ENCODE measurements at regions not wholly inside any gene's neighbourhood (a gene's known extent, or its start where the extent isn't known, plus 50 kb on each side); places are given as distances from the start of the nearest gene placed in this dataset.

DNA sequence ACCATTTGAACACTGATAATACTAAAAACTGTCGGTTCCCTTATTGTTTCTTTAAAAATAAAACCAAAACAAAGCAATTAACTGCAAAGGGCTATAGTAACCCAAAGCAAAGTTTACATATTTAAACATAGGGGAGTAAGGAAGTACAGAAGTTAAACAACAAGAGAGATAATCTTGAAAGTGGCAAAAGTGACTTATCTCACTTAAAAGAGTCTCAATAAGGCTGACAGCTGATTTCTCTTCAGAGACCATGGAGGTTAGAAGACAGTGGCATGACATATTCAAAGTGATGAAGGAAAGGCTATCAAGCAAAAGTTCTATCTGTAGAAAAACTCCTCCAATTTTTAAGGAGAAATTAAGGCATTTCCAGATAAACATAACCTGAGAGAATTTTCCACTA, 233.5 kb upstream of the HDAC9 start:
- no peak for DNase-seq

DNA sequence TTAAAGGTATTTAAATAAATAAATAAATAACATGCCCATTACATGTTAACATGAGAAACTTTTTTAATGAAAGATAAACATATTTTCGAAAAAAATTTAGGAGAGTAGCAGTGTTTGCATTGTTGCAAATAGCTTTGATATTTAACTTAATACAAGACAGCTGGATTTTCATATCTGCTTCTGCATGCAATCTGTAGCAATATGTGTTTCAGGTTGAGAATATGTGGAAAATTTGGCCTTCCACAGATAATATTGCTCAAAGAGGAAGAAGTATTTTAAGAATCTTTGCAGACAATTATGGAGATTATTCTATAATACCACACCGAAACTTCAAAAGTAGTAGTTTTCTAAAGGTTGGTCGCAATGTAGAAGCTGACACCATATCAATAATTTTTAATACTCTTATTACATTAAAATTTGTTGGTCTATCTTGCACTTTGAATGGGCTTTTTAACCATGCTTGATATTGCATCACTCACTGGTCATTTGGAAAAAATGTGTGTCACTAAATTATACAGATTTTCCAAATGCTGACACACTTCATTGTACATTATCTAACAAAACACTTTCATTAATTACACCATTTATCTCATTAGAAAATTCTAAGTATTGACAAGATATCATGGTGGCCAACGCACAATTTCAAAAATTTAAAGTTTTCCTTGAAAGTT, 229.8 kb upstream of the HDAC9 start:
- no peak for DNase-seq

DNA sequence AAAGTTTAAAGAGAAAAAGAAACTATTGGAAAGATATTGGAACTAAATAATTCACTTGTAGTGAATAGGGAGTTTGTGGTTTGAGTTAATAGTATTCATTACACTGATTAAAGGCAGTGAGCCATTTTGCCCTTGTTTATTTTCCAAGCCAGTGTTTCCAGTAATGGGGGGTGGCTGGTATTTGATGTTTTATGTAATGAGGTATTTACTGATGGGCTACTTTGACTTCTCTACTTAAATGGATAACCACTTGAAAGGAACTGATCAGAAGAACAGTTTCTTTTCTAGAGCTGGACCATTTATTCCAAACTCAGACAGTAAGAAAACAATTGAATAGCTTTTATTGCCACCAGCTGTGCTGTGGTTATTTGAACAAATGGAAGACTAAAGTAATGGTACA, 227.0 kb upstream of the HDAC9 start:
- no peak for DNase-seq

DNA sequence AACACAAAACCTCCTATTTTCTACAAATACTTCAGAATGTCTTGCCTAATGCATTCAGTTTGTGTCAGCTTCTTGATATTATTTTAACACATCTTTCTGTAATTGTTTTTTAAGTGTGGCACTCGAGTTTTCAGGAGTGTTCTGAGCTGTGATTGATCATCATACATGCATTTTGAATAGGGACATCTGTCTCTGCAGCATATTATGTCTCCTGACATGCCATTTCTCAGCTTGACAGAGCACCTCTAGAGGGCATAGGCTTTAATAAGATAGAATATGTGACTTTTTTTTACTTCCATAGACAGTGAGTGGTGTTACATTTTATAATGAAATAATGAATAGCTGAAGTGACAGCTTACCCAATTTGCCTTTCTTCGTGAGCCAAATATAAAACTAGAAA, 219.2 kb upstream of the HDAC9 start:
- DNase-seq: no peak

DNA sequence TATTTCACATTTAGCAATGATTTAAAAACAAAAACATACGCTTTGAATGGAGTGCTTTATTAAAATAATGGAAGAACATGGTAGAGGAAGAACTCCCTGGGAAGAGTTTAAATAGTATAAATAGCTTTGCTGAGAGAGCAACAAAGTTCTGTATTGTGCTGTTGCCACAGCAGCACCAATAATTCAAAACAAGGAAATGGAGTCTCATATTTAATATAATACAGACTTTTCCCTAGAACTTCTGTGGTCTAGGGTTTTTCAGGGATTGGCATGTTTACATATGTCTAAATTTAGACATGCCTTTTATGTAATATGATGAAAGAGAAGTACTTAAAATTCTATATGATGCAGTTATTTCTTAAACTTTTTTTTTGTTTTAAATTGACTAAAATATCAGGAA, 217.2 kb upstream of the HDAC9 start:
- no peak for DNase-seq

DNA sequence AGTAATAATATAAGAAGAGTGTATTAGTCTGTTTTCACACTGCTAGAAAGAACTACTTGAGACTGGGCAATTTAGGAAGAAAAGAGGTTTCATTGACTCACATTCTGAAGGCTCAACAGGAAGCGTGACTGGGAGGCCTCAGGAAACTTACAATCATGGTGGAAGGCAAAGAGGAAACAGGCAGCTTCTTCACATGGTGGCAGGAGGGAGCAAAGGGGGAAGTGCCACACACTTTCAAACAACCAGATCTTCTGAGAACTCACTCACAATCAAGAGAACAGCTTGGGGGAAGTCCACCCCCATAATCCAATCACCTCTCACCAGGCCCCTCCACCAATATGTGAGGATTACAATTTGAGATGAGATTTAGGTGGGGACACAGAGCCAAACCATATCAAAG, 212.5 kb upstream of the HDAC9 start:
- DNase-seq: no peak

DNA sequence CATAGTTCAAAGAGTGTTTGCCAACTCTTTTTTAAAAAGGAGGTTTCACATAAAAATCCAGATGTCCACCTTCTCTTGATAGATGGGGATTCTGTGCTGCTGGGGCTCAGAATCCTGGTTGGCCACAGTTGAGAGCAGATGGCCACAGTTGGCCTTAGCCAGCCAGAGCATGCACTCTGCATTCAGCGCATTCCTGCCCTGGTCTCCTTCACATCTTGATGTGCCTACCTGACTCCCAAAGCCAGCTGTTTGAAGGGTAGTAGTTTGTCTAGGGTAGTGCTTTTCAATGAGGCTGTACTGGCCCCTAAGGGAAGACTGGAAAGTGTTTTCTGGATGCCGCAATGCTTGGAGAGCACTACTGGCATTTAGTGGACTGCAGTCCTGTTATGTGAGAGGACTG, 208.1 kb upstream of the HDAC9 start:
- no peak for DNase-seq

DNA sequence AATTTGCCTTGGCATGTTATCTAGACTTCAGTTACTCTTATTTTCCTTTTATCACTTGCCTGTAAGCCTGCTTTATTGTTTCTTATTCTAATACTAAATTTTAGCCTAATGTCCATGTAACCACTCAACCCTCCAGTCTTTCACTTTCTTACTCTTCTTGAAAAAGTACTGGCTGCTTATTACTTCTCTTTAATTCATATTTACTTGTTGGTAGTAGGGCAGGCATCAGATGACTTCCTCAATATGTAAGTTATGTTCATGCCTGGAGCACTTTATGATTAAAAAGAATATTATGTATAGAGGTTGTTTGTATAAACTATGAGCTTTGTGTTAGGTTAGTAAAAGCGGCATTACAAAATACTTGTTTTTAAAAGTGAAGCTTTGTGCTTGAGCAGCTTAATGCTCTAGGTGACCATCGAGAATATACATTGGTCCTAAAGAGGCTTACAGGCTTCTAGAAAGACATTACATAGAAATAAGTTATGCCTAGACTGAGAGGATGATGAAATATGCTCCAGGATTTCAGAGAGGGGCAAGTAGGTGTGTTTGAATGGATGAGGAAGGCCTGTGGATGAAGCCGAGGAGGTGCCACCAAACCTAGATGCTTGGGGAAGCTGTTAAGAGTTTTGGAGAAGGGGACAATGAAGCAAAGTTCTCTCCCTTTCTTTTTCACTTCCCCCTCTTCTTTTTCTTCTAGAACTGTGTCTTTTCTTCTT, 207.1 kb upstream of the HDAC9 start:
- no peak for DNase-seq

DNA sequence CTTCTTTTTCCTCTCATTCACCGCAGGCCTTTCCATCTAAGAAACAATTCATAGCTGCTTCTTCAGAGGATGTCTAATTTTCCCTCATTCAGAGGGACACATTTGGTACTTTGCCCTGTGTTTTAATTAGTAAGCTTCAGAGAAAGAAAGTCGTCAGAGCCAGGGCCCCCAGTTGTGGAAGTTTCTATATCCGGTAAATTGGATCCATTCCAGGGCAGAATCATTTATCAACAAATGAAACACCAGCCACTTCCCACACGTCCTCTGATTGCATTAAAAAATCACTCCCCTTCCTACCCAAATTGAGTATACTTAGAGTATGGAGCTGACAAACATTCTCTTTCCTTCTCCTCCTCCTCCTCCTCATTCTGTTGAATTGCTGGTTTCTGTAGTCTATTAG, 205.8 kb upstream of the HDAC9 start:
- no peak for DNase-seq

DNA sequence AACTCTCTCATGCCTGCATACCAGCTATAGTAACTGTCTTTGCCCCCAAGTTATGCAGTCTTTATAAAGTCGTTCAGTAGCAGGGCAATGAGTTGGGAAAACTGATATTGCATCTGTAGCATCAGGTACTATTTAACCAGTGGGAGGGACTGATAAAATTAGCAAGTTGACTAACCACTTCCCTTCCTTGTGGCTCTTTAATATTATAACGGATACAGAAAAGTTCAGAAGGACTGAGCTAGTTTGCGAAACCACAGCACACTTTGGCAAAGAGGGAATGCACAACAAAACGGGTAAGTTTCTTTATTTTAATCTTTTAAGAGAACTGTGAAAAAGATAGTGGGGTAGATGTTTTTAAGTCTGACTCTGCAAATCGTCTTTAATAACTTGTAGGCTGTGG, 205.3 kb upstream of the HDAC9 start:
- DNase-seq: no peak

DNA sequence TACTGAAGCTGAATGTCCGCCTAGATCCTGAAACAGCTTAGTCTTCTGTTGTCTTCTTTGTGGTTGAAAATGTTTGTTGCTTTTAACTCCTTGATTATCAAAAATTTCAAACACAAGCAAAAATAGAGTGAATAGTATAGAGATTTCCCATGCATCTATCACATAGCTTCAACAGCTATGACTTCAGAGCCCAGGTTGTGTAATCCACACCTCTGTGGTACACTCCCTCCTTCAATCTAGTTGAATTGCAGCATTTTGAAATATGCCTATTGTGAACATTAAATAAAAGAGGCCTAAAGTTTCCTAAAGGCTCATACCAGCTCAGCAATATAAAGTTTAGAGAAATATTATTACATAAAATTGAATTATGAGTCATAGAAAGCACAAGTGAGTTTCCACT, 204.7 kb upstream of the HDAC9 start:
- DNase-seq: no peak

DNA sequence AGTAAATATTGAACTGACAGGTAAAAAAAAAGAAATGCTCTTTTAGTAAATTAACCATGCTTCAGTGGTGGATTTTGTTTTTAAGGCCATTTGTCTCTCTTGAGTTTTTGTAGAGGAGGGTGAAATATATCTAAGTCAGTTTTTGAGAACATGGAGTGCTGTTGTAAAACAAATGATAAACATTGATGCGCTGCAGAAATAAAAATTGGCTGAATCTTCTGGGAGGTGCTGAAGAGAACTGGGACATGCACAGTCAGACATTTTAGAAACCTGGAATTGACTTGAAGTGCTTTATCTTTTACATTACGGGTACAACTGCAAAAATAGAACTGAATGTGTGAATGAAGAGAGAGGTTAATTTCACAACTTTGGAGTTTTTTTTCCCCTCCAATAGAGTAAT, 203.0 kb upstream of the HDAC9 start:
- DNase-seq: no peak

DNA sequence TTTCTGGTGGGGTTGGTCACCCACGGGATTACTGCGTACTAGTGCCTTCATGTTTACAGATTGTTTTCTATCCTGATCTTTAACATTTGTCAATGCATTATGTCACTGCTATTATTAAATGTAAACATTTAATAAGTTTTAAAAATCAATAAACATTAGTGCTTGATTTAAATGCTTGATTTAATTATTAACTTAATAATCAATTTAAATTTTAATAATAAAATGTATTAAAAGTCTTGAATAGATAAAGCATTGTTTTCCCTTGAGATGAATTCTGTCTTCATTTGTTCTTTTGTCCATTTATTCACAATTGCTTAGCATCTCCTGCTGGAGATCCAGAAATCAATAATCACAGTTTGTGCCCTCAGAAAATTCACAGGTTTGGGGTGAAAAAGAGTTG, 201.8 kb upstream of the HDAC9 start:
- no peak for DNase-seq

DNA sequence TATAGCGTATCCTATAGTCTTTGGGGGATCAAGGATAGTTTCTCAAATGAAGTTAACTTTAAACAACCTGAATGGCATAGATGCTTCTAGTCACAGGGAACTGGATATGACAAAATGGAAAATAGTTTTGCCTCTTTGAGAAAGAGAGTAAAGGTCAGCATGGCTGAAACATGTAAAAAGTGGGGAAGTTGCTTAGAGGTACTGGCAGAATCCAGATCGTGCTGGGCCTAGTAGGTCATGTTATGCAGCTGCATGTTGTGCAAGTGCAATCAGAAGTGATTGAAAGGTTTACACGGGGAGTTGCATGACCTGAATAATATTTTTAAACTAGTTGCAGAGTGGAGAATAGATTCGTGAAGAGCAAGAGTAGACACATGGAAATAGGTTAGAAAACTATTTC, 201.1 kb upstream of the HDAC9 start:
- no peak for DNase-seq

DNA sequence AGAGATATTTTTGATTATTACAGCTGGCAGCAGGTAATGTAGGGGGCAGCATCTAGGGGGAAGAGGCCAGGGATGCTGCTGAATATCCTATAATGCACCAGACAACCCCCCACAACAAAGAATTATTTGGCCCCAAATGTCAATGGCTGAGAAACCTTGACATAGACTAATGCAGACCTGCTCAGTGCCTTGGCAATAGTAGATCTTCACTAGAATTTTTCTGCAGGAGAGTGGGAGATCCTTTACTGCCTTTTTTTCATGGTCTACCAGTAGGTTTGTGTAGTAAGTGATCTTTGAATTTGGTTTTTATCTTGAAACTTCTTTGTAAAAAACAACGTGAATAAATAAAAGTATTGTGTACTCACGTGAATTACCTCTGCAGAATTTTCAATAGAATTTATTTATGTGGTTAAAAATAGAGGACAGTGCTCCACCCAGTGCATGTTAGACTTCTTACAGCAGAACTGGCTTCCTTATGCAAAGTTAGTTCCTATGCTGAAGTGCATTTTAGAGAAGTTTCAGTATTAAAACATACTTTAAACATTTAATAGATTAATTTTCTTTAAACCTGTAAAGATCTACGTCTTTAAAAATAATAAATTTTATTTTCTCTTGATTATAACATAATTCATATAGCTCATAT, 199.6 kb upstream of the HDAC9 start:
- no peak for DNase-seq

DNA sequence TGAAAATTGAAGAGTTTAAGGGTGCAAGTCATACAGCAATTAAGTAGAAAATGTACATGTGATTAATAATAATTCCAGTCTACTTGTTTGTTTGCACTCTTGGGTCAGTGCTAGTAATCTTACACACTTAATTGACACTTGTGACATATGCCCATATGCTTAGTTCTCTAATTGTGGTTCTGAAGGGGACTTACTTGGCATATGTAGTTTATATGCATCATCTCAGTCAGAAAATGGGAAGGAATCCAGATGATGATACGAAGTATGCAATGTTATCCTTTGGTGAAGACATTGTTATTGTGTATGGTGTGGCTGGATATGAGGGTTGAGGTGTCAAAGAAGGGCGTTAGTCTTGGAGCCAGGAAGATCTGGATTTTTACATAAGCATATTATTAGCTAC, 193.5 kb upstream of the HDAC9 start:
- no peak for DNase-seq

DNA sequence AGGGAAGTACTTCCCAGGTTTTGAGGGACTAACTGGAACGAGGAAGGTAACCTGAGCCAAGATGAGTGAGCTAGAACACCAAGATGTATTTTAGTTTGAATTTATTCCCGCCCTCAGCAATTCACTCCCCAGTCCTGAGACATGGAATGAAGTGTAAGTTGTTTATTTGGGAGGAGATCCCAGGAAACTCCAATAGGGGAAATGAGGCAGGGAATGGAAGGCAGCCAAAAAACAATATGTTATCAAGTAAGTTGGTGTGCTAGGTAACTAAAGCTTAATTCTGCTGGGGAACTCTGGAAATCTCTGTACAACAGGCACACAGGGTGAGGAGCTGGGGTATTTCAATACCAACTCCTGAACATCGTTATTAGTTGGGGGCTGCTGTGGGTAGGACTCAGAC, 189.7 kb upstream of the HDAC9 start:
- no peak for DNase-seq

DNA sequence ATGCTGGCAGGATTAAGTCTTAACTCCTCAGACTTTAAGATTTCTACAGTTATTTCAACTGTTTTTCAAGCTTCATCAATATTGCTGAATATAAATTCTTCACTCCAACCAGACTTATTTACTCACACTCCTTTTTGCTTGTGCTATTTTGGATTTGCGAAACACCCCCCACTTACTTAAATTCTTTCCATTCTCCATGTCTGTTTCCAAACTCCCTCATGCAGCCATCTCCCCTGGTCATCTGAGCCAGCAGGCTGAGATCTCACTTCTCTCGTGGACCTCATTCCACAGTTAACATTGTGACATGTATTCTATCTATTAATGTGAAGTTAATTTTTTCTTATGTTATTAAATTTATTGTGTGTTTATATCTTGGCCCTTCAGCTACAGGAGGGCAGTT, 188.9 kb upstream of the HDAC9 start:
- no peak for DNase-seq

DNA sequence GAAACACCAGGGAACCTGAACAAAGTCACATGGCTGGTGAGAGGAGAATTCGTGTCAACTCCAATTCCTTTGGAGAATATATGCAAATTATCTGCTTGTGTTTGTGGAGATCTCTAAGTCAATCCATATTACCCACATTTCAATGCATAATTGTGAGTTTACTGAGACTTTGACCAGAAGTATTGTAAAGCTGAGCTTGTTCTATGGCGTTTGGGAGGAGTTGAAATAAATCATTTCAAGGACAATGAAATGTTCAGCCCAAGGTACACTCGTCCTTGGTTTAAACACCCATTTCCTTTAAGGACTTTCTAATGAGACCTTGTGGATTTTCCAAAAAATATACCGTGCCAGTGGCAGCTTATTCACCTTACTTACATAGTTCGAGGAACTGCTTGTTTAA, 186.6 kb upstream of the HDAC9 start:
- no peak for DNase-seq

DNA sequence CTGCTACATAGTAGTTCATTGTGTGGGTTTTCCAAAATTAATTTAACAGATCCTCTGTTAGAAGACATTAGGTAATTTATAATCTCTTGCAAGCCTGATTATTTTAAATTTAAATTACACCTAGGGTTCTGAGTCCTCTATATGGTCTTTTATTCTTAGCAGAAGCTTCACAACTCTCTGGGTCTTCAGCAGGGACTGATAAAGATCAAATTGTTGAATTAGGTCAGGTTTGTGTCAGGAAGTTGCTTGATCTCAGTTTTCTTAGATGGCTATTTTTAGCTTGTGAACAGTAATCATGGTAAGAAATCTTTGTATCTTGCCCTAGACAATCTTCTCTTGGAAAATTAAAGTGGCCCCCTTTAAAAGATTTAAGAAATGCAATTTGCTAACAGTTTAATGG, 183.1 kb upstream of the HDAC9 start:
- no peak for DNase-seq

DNA sequence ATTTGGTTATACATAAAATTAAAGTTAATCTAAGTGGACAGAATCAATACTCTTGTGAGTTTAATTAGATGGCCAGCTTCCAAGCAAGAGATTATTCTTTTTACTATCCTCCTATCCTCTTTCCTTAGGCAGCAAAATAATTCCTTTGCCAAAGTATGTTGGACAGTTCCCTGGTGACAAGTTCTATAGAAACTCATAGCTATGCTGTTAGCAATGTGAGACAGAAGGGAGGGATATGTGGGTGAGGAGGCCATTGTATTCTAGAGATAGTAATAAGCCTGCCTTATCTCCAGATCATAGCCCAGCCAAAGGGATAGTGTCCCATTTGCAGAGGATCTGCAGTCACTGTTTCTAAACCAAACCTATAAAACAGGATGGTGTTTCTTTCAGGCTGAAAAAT, 181.6 kb upstream of the HDAC9 start:
- DNase-seq: no peak

DNA sequence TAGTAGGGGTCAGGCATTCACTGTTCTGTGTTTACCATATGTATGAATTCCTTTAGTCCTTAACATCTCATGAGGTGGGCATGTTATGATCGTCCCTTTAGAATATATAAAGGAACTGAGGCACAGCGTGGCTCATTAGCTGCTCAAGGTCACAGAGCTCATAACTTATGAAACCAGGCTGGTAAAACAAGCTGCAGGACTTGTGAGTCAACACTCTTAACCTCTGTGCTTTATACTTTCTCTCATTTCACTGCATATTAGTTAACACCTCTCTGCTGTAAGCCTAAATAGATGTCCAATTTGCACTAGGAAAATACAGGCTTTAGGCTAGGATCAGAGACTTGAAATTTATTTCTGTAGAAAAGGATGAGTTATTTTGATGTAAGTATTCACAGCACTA, 180.3 kb upstream of the HDAC9 start:
- DNase-seq: no peak

DNA sequence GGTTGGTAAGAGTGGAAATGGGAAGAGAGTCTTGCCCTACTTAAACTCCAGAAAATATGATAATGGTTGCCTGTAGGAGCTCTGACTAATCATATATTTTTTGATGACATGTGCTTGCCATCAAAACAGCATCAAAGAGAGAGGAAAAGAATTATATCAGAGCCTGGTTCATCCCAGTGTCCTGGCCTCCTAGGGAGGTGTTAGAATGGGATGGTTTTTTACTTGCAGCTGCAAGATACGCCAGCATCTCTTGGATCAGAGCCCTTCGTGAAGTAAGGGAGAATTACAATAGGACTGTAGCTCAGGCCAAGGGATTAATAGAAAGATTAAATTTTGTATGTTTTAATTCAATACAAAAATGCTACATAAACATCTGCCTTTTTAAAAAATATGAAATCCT, 177.6 kb upstream of the HDAC9 start:
- DNase-seq: no peak

DNA sequence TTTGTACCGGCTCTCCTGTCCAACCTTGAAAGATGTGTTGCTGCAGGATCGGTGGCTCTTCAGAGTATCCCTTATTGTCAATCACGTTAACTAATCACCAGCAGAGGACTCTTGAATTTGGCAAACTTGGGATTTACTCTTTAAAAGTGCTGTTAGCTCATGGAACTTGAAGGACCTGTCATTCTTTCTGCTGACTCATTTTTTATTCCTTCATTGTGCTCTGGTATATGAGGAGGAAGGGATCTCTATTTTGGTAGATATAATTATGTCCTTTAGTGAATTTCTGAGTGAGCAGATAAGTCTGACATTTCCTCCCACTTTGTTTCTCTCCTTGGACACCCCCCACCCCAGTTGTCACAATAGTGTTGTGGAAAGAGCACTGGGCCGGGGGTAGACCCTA, 175.1 kb upstream of the HDAC9 start:
- no peak for DNase-seq

Measured in NCI-H526 (cell line).